Gastroesophageal sphincter (tissue), 3 donors: ENCODE measurements at regions not wholly inside any gene's neighbourhood (a gene's known extent, or its start where the extent isn't known, plus 50 kb on each side); places are given as distances from the start of the nearest gene placed in this dataset.

Experiments
- CTCF ChIP-seq, 4 experiments: fragments of 200-600 bp in 2 of 4; fragments of 450-650 bp in 2 of 4; sonication (generic) in 1 of 4; IDR thresholded peaks; one replicate each; pipeline ENCODE4 v1.5.1; 2017 to 2019; ENCODE audit warnings: antibody characterized with exemption in 4 of 4, mild to moderate bottlenecking in 2 of 4, moderate library complexity in 2 of 4
- POLR2A ChIP-seq, 2 donors: fragments of 450-650 bp; IDR thresholded peaks; one replicate each; pipeline ENCODE4 v1.6.1; 2017; ENCODE audit warnings: antibody characterized with exemption in 2 of 2, mild to moderate bottlenecking in 2 of 2, moderate library complexity in 1 of 2

GRCh38 chr20:6975311-6975710 lies 207.8 kb downstream of the BMP2 start:
- TF ChIP-seq POLR2A (IDR thresholded peaks at IDR 0.05), result no peak
- TF ChIP-seq CTCF (IDR thresholded peaks at IDR 0.05), result no peak
